ENCODE measurements at regions not wholly inside any gene's neighbourhood (a gene's known extent, or its start where the extent isn't known, plus 50 kb on each side); places are given as distances from the start of the nearest gene placed in this dataset.

GRCh38 chr6:140732155-140732554, 1357.7 kb upstream of the CITED2 start:
- TF ChIP-seq POLR2A (IDR thresholded peaks at IDR 0.05; ENCODE audit: extremely low read depth, insufficient read length) (no peak), CTCF (IDR thresholded peaks at IDR 0.05; ENCODE audit: low read depth, low read length) (no peak)
